DND-41 (cell line): ENCODE measurements at regions not wholly inside any gene's neighbourhood (a gene's known extent, or its start where the extent isn't known, plus 50 kb on each side); places are given as distances from the start of the nearest gene placed in this dataset.

Experiments used
- ATAC-seq: fragments of 200-7000 bp; cut with Tn5 transposase; 3 replicates; pipeline ENCODE4 v1.9.1; 2021; ENCODE audit warnings: low read depth; ENCODE audit not compliant: insufficient read depth
- DNase-seq: peaks from one replicate; pipeline ENCODE4 v3.0.0-alpha.2; 2020
- H2AFZ ChIP-seq: 2 replicates; pipeline ENCODE4 v1.6.0; 2012; ENCODE audit warnings: low read depth, low read length
- H3K27ac ChIP-seq: 2 replicates; pipeline ENCODE4 v1.5.1; 2012; ENCODE audit warnings: low read length, inconsistent platforms
- H3K27me3 ChIP-seq: fragments of 200-600 bp; sonication (generic); 2 replicates; pipeline ENCODE4 v1.6.0; 2012; ENCODE audit warnings: low read length, mild to moderate bottlenecking, inconsistent platforms; ENCODE audit not compliant: insufficient read depth, poor library complexity
- H3K36me3 ChIP-seq: 2 replicates; pipeline ENCODE4 v1.5.1; 2012; ENCODE audit warnings: low read length, inconsistent platforms; ENCODE audit not compliant: insufficient read depth
- H3K4me1 ChIP-seq: 2 replicates; pipeline ENCODE4 v1.5.1; 2012; ENCODE audit warnings: mild to moderate bottlenecking, low read length; ENCODE audit not compliant: insufficient read depth
- H3K4me2 ChIP-seq: 2 replicates; pipeline ENCODE4 v1.6.0; 2012; ENCODE audit warnings: mild to moderate bottlenecking, moderate library complexity, low read length, inconsistent platforms; ENCODE audit not compliant: insufficient read depth
- H3K4me3 ChIP-seq, 2 experiments: fragments of 200-600 bp in 1 of 2; shearing (Covaris generic) in 1 of 2; 2 replicates each; pipeline ENCODE4 v1.5.1; 2012 to 2016; ENCODE audit warnings: inconsistent platforms in 2 of 2, low read length in 2 of 2, mild to moderate bottlenecking in 2 of 2, low read depth in 1 of 2, moderate library complexity in 1 of 2
- H3K79me2 ChIP-seq: 2 replicates; pipeline ENCODE4 v1.6.0; 2012; ENCODE audit warnings: low read length, inconsistent platforms; ENCODE audit not compliant: insufficient read depth
- H3K9ac ChIP-seq: 2 replicates; pipeline ENCODE4 v1.6.0; 2012; ENCODE audit warnings: low read depth, mild to moderate bottlenecking, inconsistent platforms, low read length, moderate library complexity
- H3K9me3 ChIP-seq: 2 replicates; pipeline ENCODE4 v1.5.1; 2012; ENCODE audit warnings: low read length, moderate library complexity, mild to moderate bottlenecking, inconsistent platforms; ENCODE audit not compliant: insufficient read depth, severe bottlenecking
- H4K20me1 ChIP-seq: 2 replicates; pipeline ENCODE4 v1.6.0; 2012; ENCODE audit warnings: low read length; ENCODE audit not compliant: insufficient read depth
- EZH2 ChIP-seq: IDR thresholded peaks from 3 replicates; pipeline ENCODE4 v1.6.1; 2012; ENCODE audit warnings: borderline replicate concordance, low read depth, mild to moderate bottlenecking, moderate library complexity, low read length, inconsistent platforms; ENCODE audit not compliant: severe bottlenecking
- TF ChIP-seq, protein P1 (sequence below): IDR thresholded peaks from 2 replicates; pipeline ENCODE4 v1.5.1; 2012; ENCODE audit warnings: borderline replicate concordance, low read length, moderate library complexity, mild to moderate bottlenecking; ENCODE audit not compliant: poor library complexity, severe bottlenecking; ENCODE audit errors: extremely low read depth

DNA sequence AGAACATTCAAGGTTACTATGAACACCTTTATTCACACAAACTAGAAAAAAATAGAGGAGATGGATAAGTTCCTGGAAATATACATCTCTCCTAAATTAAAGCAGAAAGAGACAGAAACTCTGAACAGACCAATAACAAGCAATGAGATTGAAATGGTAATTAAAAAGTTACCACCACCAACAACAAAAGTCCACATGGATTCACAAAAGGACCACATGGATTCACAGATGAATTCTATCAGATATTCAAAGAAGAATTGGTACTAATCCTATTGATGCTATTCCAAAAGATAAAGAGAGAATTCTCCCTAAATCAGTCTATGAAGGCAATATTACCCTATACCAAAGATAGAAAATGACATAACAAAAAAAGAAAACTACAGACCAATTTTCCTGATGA lies 518.9 kb downstream of the PRDM9 start:
- H3K9me3 ChIP-seq: no peaks in the 10 kb centered on the region
- no peak for TF ChIP-seq EZH2
- TF ChIP-seq, protein P1, sequence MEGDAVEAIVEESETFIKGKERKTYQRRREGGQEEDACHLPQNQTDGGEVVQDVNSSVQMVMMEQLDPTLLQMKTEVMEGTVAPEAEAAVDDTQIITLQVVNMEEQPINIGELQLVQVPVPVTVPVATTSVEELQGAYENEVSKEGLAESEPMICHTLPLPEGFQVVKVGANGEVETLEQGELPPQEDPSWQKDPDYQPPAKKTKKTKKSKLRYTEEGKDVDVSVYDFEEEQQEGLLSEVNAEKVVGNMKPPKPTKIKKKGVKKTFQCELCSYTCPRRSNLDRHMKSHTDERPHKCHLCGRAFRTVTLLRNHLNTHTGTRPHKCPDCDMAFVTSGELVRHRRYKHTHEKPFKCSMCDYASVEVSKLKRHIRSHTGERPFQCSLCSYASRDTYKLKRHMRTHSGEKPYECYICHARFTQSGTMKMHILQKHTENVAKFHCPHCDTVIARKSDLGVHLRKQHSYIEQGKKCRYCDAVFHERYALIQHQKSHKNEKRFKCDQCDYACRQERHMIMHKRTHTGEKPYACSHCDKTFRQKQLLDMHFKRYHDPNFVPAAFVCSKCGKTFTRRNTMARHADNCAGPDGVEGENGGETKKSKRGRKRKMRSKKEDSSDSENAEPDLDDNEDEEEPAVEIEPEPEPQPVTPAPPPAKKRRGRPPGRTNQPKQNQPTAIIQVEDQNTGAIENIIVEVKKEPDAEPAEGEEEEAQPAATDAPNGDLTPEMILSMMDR: no peak
- H3K9ac ChIP-seq: no peak overlapping the region
- no peak overlapping the region for H3K4me2 ChIP-seq
- no peaks in the 10 kb centered on the region for H3K79me2 ChIP-seq
- H4K20me1 ChIP-seq: no peaks in the 10 kb centered on the region
- no peaks in the 10 kb centered on the region for H3K4me1 ChIP-seq
- H2AFZ ChIP-seq: no peak overlapping the region
- DNase-seq: no peak
- H3K4me3 ChIP-seq: no peak overlapping the region
- no peaks in the 10 kb centered on the region for H3K27me3 ChIP-seq
- no peak for ATAC-seq
- H3K27ac ChIP-seq: no peak overlapping the region
- H3K36me3 ChIP-seq: no peaks in the 10 kb centered on the region

DNA sequence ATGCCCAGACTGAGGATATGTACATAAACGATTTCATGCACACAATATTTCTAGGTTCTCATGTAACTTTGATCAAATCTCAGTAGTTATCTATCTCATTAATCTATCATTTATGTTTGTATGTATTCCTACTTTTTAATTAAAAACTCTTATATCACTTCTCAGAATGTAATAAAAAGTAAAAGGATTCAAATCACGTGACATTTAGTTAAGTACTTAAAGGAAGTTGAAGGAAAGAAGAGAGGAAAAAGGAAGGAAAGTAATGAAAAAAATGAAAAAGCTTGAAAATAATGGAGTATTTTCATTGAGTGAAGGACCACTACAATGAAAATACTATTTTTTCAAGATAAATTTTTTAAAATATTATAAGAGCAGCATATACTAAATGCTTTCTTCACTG lies 535.3 kb downstream of the PRDM9 start:
- no peak overlapping the region for H3K4me3 ChIP-seq
- H3K4me2 ChIP-seq: no peak overlapping the region
- no peaks in the 10 kb centered on the region for H4K20me1 ChIP-seq
- no peaks in the 10 kb centered on the region for H3K79me2 ChIP-seq
- ATAC-seq: no peak
- no peaks in the 10 kb centered on the region for H3K27me3 ChIP-seq
- no peaks in the 10 kb centered on the region for H3K4me1 ChIP-seq
- H3K9ac ChIP-seq: no peak overlapping the region
- DNase-seq: no peak
- TF ChIP-seq, protein P1: no peak
- TF ChIP-seq EZH2: no peak
- H3K36me3 ChIP-seq: no peaks in the 10 kb centered on the region
- no peak overlapping the region for H3K27ac ChIP-seq
- H2AFZ ChIP-seq: no peak overlapping the region
- H3K9me3 ChIP-seq: no peaks in the 10 kb centered on the region

DNA sequence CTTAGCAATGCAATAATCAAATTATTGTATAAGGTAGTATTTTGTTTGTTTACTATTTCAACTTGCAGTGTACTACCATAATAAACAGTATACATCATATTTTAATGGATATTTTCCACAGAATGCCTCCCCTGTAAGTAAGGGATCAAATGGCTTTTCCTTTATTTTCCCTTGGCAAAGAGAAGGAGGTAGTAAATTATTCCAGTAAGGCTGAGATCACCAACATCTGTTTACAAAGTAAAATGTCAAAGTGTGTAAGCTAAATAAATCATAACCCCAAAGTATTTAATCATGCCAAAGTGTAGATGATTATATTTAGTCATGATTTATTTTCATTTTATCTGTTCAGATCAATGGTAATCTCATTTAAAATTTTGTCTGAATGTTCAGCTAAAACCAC lies 537.6 kb downstream of the PRDM9 start:
- Histone ChIP-seq H3K27ac (no peak overlapping the region), H4K20me1 (no peaks in the 10 kb centered on the region), H3K79me2 (no peaks in the 10 kb centered on the region), H3K4me3 (no peak overlapping the region), H3K27me3 (no peaks in the 10 kb centered on the region), H3K36me3 (no peaks in the 10 kb centered on the region), H3K9ac (no peak overlapping the region), H3K9me3 (peaks cover 4% of the 10 kb centered on the region), H3K4me2 (no peak overlapping the region), H2AFZ (no peak overlapping the region), H3K4me1 (no peaks in the 10 kb centered on the region)
- TF ChIP-seq EZH2: no peak
- TF ChIP-seq, protein P1: no peak
- ATAC-seq: no peak
- DNase-seq: no peak

DNA sequence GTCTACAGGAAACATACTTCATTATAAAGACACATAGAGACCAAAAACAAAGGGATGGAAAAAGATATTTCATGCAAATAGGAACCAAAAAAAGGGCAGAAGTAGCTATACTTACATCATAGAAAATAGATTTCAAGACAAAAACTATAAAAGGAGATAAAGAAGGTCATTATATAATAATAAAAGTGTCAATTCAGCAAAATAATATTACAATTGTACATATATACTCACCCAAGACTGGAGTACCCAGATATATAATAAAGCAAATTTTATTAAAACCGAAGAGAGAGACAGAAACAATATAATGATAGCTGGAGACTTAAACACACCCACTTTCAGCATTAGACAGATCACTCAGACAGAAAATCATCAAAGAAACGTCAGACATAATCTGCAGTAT lies 546.3 kb downstream of the PRDM9 start:
- DNase-seq (no peak), ATAC-seq (no peak)
- H3K4me1 ChIP-seq: no peaks in the 10 kb centered on the region
- H3K4me2 ChIP-seq: no peak overlapping the region
- no peaks in the 10 kb centered on the region for H4K20me1 ChIP-seq
- no peak overlapping the region for H2AFZ ChIP-seq
- no peak overlapping the region for H3K9ac ChIP-seq
- no peaks in the 10 kb centered on the region for H3K79me2 ChIP-seq
- TF ChIP-seq, protein P1: no peak
- no peak for TF ChIP-seq EZH2
- H3K27ac ChIP-seq: no peak overlapping the region
- H3K36me3 ChIP-seq: no peaks in the 10 kb centered on the region
- no peaks in the 10 kb centered on the region for H3K27me3 ChIP-seq
- peaks cover 9% of the 10 kb centered on the region for H3K9me3 ChIP-seq
- H3K4me3 ChIP-seq: no peak overlapping the region
